Stomach (tissue), 8 donors: ENCODE measurements at regions not wholly inside any gene's neighbourhood (a gene's known extent, or its start where the extent isn't known, plus 50 kb on each side); places are given as distances from the start of the nearest gene placed in this dataset.

Source experiments
- DNase-seq, 2 donors: peaks; one replicate each; pipeline versions ENCODE4 v3.0.0 to v3.0.0-alpha.2; 2013 to 2019
- H3K27ac ChIP-seq, 5 donors: fragments of 200-600 bp in 4 of 5; sonication (generic) in 4 of 5; one replicate each; pipeline ENCODE4 v1.5.1; 2013 to 2019; ENCODE audit warnings: mild to moderate bottlenecking in 1 of 5, moderate library complexity in 1 of 5
- H3K27me3 ChIP-seq, 3 donors: fragments of 200-600 bp; sonication (generic); one replicate each; pipeline ENCODE4 v1.5.1; 2017 to 2019; ENCODE audit warnings: mixed run types in 1 of 3
- H3K36me3 ChIP-seq, 4 donors: fragments of 200-600 bp; sonication (generic); 1 replicate in 3 of 4; 2 replicates in 1 of 4; pipeline ENCODE4 v1.5.1; 2016 to 2019
- H3K4me1 ChIP-seq, 4 donors: fragments of 200-600 bp; sonication (generic); one replicate each; pipeline ENCODE4 v1.5.1; 2016 to 2019
- H3K4me3 ChIP-seq, 4 donors: fragments of 200-600 bp; sonication (generic) in 3 of 4; one replicate each; pipeline ENCODE4 v1.5.1; 2016 to 2019; ENCODE audit warnings: mild to moderate bottlenecking in 1 of 4
- H3K9me3 ChIP-seq, 4 donors: fragments of 200-600 bp; sonication (generic); one replicate each; pipeline ENCODE4 v1.5.1; 2016 to 2019
- EP300 ChIP-seq: sonication (generic); formaldehyde crosslinking; IDR thresholded peaks from one replicate; pipeline ENCODE4 v1.6.1; 2017; ENCODE audit warnings: antibody characterized with exemption
- POLR2A ChIP-seq, 4 donors: fragments of 450-650 bp; IDR thresholded peaks; one replicate each; pipeline ENCODE4 v1.6.1; 2016; ENCODE audit warnings: antibody characterized with exemption in 4 of 4, control low read depth in 2 of 4, mild to moderate bottlenecking in 1 of 4, moderate library complexity in 1 of 4
- POLR2AphosphoS5 ChIP-seq, 3 donors: sonication (generic); formaldehyde crosslinking; IDR thresholded peaks; one replicate each; pipeline ENCODE4 v1.6.1; 2016; ENCODE audit warnings: antibody characterized with exemption in 3 of 3
- WGBS, 5 donors: extraction: QIAGEN DNeasy Blood & Tissue Kit in 3 of 5; methylation state at CpG; one replicate each; pipeline versions ENCODE4 v1.1.5 to v1.1.7; 2013 to 2018; 5-methylcytosine and 5-hydroxymethylcytosine counted together
- intact Hi-C: fragments of 100-400 bp; cut with DNase I; formaldehyde crosslinking; loops from one replicate; pipeline ENCODE4 v1.15.1; 2023; ENCODE audit warnings: low total_unique reads
- TF ChIP-seq, protein P1 (sequence below), 7 experiments: fragments of 450-650 bp in 4 of 7; fragments of 200-600 bp in 3 of 7; sonication (generic) in 3 of 7; IDR thresholded peaks; one replicate each; pipeline ENCODE4 v1.5.1; 2016 to 2019; ENCODE audit warnings: antibody characterized with exemption in 7 of 7, control low read depth in 2 of 7, mild to moderate bottlenecking in 1 of 7
- donor health status: healthy with polysubstance abuse.
- donor health status: Bipolar disorder and iron deficiency.
- donor health status: healthy.

DNA sequence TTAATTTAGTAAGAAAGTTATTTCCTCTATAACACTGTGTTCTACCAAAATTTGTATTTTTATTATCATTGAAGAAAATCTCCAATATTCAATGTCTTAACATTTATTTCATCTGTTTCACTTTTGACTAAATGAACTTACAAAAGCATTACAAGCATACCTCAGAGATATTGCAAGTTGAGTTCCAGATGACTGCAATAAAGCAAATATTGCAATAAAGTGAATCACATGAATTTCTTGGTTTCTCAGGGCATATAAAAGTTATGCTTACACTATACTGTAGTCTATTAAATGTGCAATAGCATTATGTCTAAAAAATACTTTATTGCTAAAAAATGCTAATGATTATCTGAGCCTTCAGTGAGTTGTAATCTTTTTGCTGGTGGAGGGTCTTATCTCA, 78.3 kb downstream of the TTC32 start:
- H3K4me1 ChIP-seq, result no peaks in the 10 kb centered on the region
- peaks cover 0 to 6% (median 0%) of the 10 kb centered on the region in 4 donors for H3K9me3 ChIP-seq
- H3K27me3 ChIP-seq, result no peaks in the 10 kb centered on the region
- TF ChIP-seq POLR2A (IDR thresholded peaks at IDR 0.05) (no peak), EP300 (no peak), POLR2AphosphoS5 (IDR thresholded peaks at IDR 0.05) (no peak)
- TF ChIP-seq, protein P1, sequence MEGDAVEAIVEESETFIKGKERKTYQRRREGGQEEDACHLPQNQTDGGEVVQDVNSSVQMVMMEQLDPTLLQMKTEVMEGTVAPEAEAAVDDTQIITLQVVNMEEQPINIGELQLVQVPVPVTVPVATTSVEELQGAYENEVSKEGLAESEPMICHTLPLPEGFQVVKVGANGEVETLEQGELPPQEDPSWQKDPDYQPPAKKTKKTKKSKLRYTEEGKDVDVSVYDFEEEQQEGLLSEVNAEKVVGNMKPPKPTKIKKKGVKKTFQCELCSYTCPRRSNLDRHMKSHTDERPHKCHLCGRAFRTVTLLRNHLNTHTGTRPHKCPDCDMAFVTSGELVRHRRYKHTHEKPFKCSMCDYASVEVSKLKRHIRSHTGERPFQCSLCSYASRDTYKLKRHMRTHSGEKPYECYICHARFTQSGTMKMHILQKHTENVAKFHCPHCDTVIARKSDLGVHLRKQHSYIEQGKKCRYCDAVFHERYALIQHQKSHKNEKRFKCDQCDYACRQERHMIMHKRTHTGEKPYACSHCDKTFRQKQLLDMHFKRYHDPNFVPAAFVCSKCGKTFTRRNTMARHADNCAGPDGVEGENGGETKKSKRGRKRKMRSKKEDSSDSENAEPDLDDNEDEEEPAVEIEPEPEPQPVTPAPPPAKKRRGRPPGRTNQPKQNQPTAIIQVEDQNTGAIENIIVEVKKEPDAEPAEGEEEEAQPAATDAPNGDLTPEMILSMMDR (IDR thresholded peaks at IDR 0.05), result no peak
- no peak overlapping the region for H3K4me3 ChIP-seq
- H3K27ac ChIP-seq, result no peak overlapping the region
- no peaks in the 10 kb centered on the region for H3K36me3 ChIP-seq
- no peak for DNase-seq
- intact Hi-C loops, result no loop called here

DNA sequence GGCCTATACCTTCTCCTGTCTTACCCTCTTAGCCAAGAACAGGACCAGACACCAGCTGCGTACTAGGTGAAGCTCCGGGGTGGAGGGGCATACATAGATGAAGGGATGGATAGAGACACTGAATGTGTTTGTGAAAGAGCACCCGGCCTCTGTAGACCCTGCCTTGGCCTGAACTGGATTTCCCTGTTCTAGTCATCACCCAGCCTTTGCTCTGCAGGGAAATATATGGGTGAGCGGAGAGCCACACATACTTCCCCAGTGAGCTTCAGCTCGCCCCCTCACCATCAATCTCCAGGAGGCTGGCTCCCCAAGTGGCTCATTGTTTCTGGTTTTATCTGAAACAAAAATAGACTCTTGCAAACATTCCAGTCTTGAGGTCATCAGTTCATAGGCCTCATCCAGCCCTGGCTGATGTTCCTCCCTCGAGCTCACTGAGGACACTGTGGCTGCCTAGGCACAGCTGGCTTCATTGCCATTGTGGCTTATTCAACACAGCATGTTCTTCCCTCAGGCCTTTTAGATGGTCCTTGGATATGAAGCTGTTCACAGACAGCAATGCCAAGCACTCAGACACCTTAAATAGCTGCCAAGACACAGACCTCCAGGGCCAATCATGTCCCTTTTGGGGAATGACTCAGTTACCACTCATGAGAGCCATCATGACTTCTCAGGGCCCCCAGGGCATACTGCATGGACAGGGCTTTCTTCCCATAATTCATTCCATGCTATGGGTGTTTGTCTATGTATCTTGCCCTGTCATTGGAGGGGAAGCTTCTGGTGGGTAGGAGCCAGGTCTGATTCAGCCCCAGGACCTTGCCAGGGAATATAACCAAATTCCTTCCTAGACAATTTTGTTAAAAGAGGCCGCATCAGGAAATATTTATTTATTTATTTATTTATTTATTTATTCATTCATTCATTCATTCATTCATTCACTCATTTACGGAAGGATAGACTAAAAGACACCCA, 82.4 kb downstream of the TTC32 start:
- Histone ChIP-seq H3K36me3 (no peaks in the 10 kb centered on the region), H3K27me3 (no peaks in the 10 kb centered on the region), H3K27ac (no peak overlapping the region), H3K4me1 (no peaks in the 10 kb centered on the region), H3K9me3 (no peaks in the 10 kb centered on the region), H3K4me3 (no peak overlapping the region)
- WGBS, 5 donors, result 79 to 86% (median 83%) methylated on average over 8 of the region's 8 CpGs
- DNase-seq, result no peak
- TF ChIP-seq, protein P1 (IDR thresholded peaks at IDR 0.05), result no peak
- TF ChIP-seq EP300 (no peak), POLR2A (IDR thresholded peaks at IDR 0.05) (no peak), POLR2AphosphoS5 (IDR thresholded peaks at IDR 0.05) (no peak)
- intact Hi-C loops, result no loop called here

DNA sequence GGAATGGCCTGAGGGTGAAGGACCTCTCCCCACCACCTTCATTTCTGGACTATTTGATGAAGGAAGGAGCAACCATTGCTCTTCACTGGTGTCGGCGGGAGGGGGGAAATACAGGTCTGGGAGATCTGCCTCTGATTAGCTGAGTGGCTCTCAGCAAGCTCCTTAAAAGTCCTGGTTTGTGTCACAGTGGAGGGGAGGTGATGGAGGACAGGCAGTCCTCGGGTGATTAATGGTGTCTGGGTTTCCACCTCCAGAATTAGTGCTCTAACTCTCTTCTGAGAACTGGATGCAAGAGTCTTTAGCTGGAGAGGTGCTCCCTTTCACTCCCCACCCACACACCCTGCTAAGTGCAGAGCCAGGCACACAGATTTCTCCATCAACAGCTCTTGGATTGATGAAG, 83.2 kb downstream of the TTC32 start:
- no peak for DNase-seq
- intact Hi-C loops, result no loop called here
- no peaks in the 10 kb centered on the region for H3K27me3 ChIP-seq
- H3K36me3 ChIP-seq, result no peaks in the 10 kb centered on the region
- 70 to 93% (median 84%) methylated on average over 3 of the region's 3 CpGs for WGBS, 5 donors
- H3K27ac ChIP-seq, result no peak overlapping the region
- no peak overlapping the region for H3K4me3 ChIP-seq
- no peak for TF ChIP-seq POLR2A (IDR thresholded peaks at IDR 0.05)
- TF ChIP-seq, protein P1 (IDR thresholded peaks at IDR 0.05), result no peak
- TF ChIP-seq POLR2AphosphoS5 (IDR thresholded peaks at IDR 0.05), result no peak
- TF ChIP-seq EP300, result no peak
- no peaks in the 10 kb centered on the region for H3K4me1 ChIP-seq
- H3K9me3 ChIP-seq, result no peaks in the 10 kb centered on the region

DNA sequence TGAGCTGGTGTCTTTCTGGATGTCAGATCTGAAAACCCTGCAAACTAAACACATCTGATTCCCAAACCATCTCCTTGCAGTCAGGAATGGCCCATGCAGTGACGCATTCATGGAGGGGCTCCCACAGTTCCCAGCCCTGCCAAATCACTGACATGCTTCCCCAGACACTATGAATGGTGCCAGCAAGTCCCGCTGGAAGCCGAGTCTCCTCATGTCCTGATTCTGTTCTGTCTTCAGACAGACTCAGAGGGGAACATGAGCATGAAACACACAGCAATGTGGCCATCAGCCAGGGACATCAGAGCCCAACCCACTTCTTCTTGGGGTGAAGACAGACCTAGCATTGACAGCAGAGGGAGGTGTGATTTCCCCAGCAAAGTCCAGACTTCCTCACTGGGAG, 83.7 kb downstream of the TTC32 start:
- H3K9me3 ChIP-seq, result no peaks in the 10 kb centered on the region
- 85 to 94% (median 92%) methylated on average over 3 of the region's 3 CpGs for WGBS, 5 donors
- H3K4me1 ChIP-seq, result no peaks in the 10 kb centered on the region
- no peaks in the 10 kb centered on the region for H3K27me3 ChIP-seq
- TF ChIP-seq, protein P1 (IDR thresholded peaks at IDR 0.05), result no peak
- TF ChIP-seq POLR2A (IDR thresholded peaks at IDR 0.05) (no peak), EP300 (no peak), POLR2AphosphoS5 (IDR thresholded peaks at IDR 0.05) (no peak)
- no peak for DNase-seq
- intact Hi-C loops, result no loop called here
- no peaks in the 10 kb centered on the region for H3K36me3 ChIP-seq
- no peak overlapping the region for H3K27ac ChIP-seq
- no peak overlapping the region for H3K4me3 ChIP-seq
